Astrocyte (in vitro differentiated cells and primary cell): ENCODE measurements at regions not wholly inside any gene's neighbourhood (a gene's known extent, or its start where the extent isn't known, plus 50 kb on each side); places are given as distances from the start of the nearest gene placed in this dataset.

Experiments
- CTCF ChIP-seq: IDR thresholded peaks from 2 replicates; pipeline ENCODE4 v1.5.1; 2011; ENCODE audit warnings: low read depth, mild to moderate bottlenecking, inconsistent platforms, low read length, moderate library complexity; ENCODE audit not compliant: insufficient read depth
- EZH2 ChIP-seq: IDR thresholded peaks from 2 replicates; pipeline ENCODE4 v1.6.1; 2012; ENCODE audit warnings: mild to moderate bottlenecking, low read length, inconsistent platforms; ENCODE audit not compliant: insufficient read depth

GRCh38 chr5:163910226-163910625 lies 404.8 kb downstream of the MAT2B start:
- no peak for TF ChIP-seq CTCF
- no peak for TF ChIP-seq EZH2
